ENCODE measurements at regions not wholly inside any gene's neighbourhood (a gene's known extent, or its start where the extent isn't known, plus 50 kb on each side); places are given as distances from the start of the nearest gene placed in this dataset.

GRCh38 chr3:168885028-168885427 lies 778.5 kb downstream of the MECOM start:
- peaks cover 21% of the 10 kb centered on the region for H3K4me1 ChIP-seq (ENCODE audit: insufficient read depth, low read length)
- no peak overlapping the region for H3K4me2 ChIP-seq (ENCODE audit: low read depth, low read length)
- TF ChIP-seq LRRFIP1 (CRISPR knock-in tag; conservative IDR thresholded peaks at IDR 0.05): no peak
- in situ Hi-C loops (cut with HindIII; ENCODE audit: extremely low pct_ligation_motif_present, low pct_unique_long_range_greater_than_20kb): no loop called here
- no peak overlapping the region for H3K4me3 ChIP-seq (replicated peaks in 1 of 3; ENCODE audit: insufficient read depth in 1 of 3, low read depth in 2 of 3, low read length in 3 of 3)
- no peaks in the 10 kb centered on the region for H3K9me3 ChIP-seq (ENCODE audit: low read length)
- ChIA-PET POLR2A (no interaction called here), CTCF (ENCODE audit: low intra/inter-chr PET ratio, low total read pairs) (no interaction called here)
- no peaks in the 10 kb centered on the region for H3K79me2 ChIP-seq (ENCODE audit: insufficient read depth, low read length)
- H2AFZ ChIP-seq (ENCODE audit: low read length): no peak overlapping the region
- intact Hi-C loops (cut with micrococcal nuclease; ENCODE audit: unreplicated experiment): loop anchor here (2.0 kb wide), 1 partner anchor 14 kb away; no protein-coding TSS in a partner anchor
- no peak for DNase-seq (ENCODE audit: low spot score)
- FAIRE-seq: no peak
- ATAC-seq: no peak
- WGBS (ENCODE audit: low lambda C conversion rate): 88% methylated on average over 2 of the region's 2 CpGs
- H3K9ac ChIP-seq (ENCODE audit: insufficient read depth, low read depth, low read length): no peak overlapping the region
- no TSS peak for BruUV-seq (replicated peaks)
- H4K20me1 ChIP-seq (ENCODE audit: insufficient read depth, low read length): no peaks in the 10 kb centered on the region
- H3K36me3 ChIP-seq (replicated peaks in 1 of 2; ENCODE audit: control insufficient read depth in 1 of 2, insufficient read depth in 2 of 2, low read length in 2 of 2): no peaks in the 10 kb centered on the region
- H3K27ac ChIP-seq (ENCODE audit: extremely low read length, insufficient read depth, low read length): no peak overlapping the region
- no peaks in the 10 kb centered on the region; a peak in 1 of 5 replicates for H3K27me3 ChIP-seq (ENCODE audit: control insufficient read depth in 1 of 2, insufficient read depth in 2 of 2, low read length in 2 of 2)

GRCh38 chr3:168884353-168884903 lies 779.1 kb downstream of the MECOM start:
- H3K9me3 ChIP-seq (ENCODE audit: low read length): no peaks in the 10 kb centered on the region
- H3K79me2 ChIP-seq (ENCODE audit: insufficient read depth, low read length): no peaks in the 10 kb centered on the region
- intact Hi-C loops (cut with micrococcal nuclease; ENCODE audit: unreplicated experiment): loop anchor here (2.0 kb wide), 1 partner anchor 14 kb away; no protein-coding TSS in a partner anchor
- peaks cover 20% of the 10 kb centered on the region for H3K4me1 ChIP-seq (ENCODE audit: insufficient read depth, low read length)
- H2AFZ ChIP-seq (ENCODE audit: low read length): no peak overlapping the region
- no peak for DNase-seq (ENCODE audit: low spot score)
- no peaks in the 10 kb centered on the region for H4K20me1 ChIP-seq (ENCODE audit: insufficient read depth, low read length)
- ATAC-seq: no peak
- H3K9ac ChIP-seq (ENCODE audit: insufficient read depth, low read depth, low read length): no peak overlapping the region
- no peaks in the 10 kb centered on the region for H3K36me3 ChIP-seq (replicated peaks in 1 of 2; ENCODE audit: control insufficient read depth in 1 of 2, insufficient read depth in 2 of 2, low read length in 2 of 2)
- H3K4me3 ChIP-seq (replicated peaks in 1 of 3; ENCODE audit: insufficient read depth in 1 of 3, low read depth in 2 of 3, low read length in 3 of 3): no peak overlapping the region
- in situ Hi-C loops (cut with HindIII; ENCODE audit: extremely low pct_ligation_motif_present, low pct_unique_long_range_greater_than_20kb): no loop called here
- 0% methylated on average over 1 of the region's 1 CpG for WGBS (ENCODE audit: low lambda C conversion rate)
- CTCF ChIA-PET (ENCODE audit: low intra/inter-chr PET ratio, low total read pairs): no interaction called here
- H3K27ac ChIP-seq (ENCODE audit: extremely low read length, insufficient read depth, low read length): no peak overlapping the region
- no peak overlapping the region for H3K4me2 ChIP-seq (ENCODE audit: low read depth, low read length)
- POLR2A ChIA-PET: no interaction called here
- BruUV-seq (replicated peaks): no TSS peak
- no peaks in the 10 kb centered on the region; a peak in 1 of 5 replicates for H3K27me3 ChIP-seq (ENCODE audit: control insufficient read depth in 1 of 2, insufficient read depth in 2 of 2, low read length in 2 of 2)
- no peak for FAIRE-seq
- TF ChIP-seq ZNF761 (CRISPR knock-in tag; conservative IDR thresholded peaks at IDR 0.05): no peak
- TF ChIP-seq FOXA1 (IDR thresholded peaks at IDR 0.05): no peak
- no peak for TF ChIP-seq FOXA1 (CRISPR knock-in tag; IDR thresholded peaks at IDR 0.05)
- TF ChIP-seq TSC22D2 (CRISPR knock-in tag; IDR thresholded peaks at IDR 0.05; ENCODE audit: borderline replicate concordance): no peak
- TF ChIP-seq HNF1B (CRISPR knock-in tag; IDR thresholded peaks at IDR 0.05): no peak
- TF ChIP-seq ZNF230 (CRISPR knock-in tag; IDR thresholded peaks at IDR 0.05): no peak
- no peak for TF ChIP-seq ZNF296 (CRISPR knock-in tag; conservative IDR thresholded peaks at IDR 0.05)
- TF ChIP-seq KLF12 (CRISPR knock-in tag; IDR thresholded peaks at IDR 0.05; ENCODE audit: borderline replicate concordance): no peak
- no peak for TF ChIP-seq PREB (CRISPR knock-in tag; IDR thresholded peaks at IDR 0.05)
- no peak for TF ChIP-seq MED1 (CRISPR knock-in tag; IDR thresholded peaks at IDR 0.05)
- TF ChIP-seq RAD21 (CRISPR knock-in tag; IDR thresholded peaks at IDR 0.05): no peak
